ENCODE measurements at regions not wholly inside any gene's neighbourhood (a gene's known extent, or its start where the extent isn't known, plus 50 kb on each side); places are given as distances from the start of the nearest gene placed in this dataset.

- no peaks in the 10 kb centered on the region for H3K27me3 ChIP-seq
- TF ChIP-seq EZH2 (IDR thresholded peaks at IDR 0.05; ENCODE audit: borderline replicate concordance): no peak
- no peak for TF ChIP-seq CTCF (IDR thresholded peaks at IDR 0.05; ENCODE audit: poor library complexity)
These were observed 201.1 kb downstream of the OMA1 start for GRCh38 chr1:58345215-58346035.

DNA sequence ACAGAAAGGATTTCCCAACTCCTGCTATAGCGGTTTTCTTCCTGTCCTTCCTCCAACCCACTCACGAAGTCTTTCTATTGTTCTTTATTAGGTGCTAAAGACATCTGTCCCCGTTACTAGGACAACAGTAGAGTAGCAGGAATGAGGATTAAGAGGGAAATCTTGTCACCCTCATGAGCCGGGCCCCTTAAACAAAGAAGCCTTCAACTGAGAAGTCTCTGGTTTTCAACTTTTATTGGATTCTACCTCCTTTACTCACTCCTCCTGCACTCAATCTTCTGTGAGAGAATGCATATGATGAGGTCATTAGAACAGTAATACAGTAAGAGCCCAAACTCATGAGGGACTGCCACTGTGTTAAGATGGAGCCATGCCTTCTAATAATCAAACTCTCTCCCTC is 206.3 kb downstream of the OMA1 start:
- Histone ChIP-seq H3K4me2 (no peak overlapping the region), H3K4me1 (ENCODE audit: insufficient read depth) (no peaks in the 10 kb centered on the region), H2AFZ (no peak overlapping the region), H4K20me1 (ENCODE audit: insufficient read depth, poor library complexity, severe bottlenecking) (no peaks in the 10 kb centered on the region), H3K27me3 (no peaks in the 10 kb centered on the region), H3K36me3 (replicated peaks; ENCODE audit: insufficient read depth, low read depth) (no peaks in the 10 kb centered on the region), H3K4me3 (no peak overlapping the region), H3K79me2 (no peaks in the 10 kb centered on the region), H3K27ac (no peak overlapping the region), H3K9me2 (replicated peaks; ENCODE audit: insufficient read depth) (no peaks in the 10 kb centered on the region), H3K9me3 (ENCODE audit: low read depth) (no peaks in the 10 kb centered on the region)
- WGBS (ENCODE audit: low lambda C conversion rate, missing lambda C conversion rate): 19% methylated on average over 4 of the region's 4 CpGs
- TF ChIP-seq CTCF (IDR thresholded peaks at IDR 0.05; ENCODE audit: poor library complexity): no peak
- TF ChIP-seq EZH2phosphoT487 (IDR thresholded peaks at IDR 0.05; ENCODE audit: low read depth, severe bottlenecking, unreplicated experiment): no peak
- no peak for TF ChIP-seq EZH2 (IDR thresholded peaks at IDR 0.05; ENCODE audit: borderline replicate concordance)
- no peak for DNase-seq (ENCODE audit: low spot score)

More at GRCh38 chr1:58345215-58346035, 201.1 kb downstream of the OMA1 start:
- Histone ChIP-seq H3K4me3 (no peak overlapping the region), H2AFZ (no peak overlapping the region), H3K9me3 (ENCODE audit: low read depth) (no peaks in the 10 kb centered on the region), H3K27ac (no peak overlapping the region), H3K36me3 (replicated peaks; ENCODE audit: insufficient read depth, low read depth) (no peaks in the 10 kb centered on the region), H3K9me2 (replicated peaks; ENCODE audit: insufficient read depth) (no peaks in the 10 kb centered on the region), H4K20me1 (ENCODE audit: insufficient read depth, poor library complexity, severe bottlenecking) (no peaks in the 10 kb centered on the region), H3K79me2 (no peaks in the 10 kb centered on the region), H3K4me2 (no peak overlapping the region), H3K4me1 (ENCODE audit: insufficient read depth) (no peaks in the 10 kb centered on the region)
- no peak for DNase-seq (ENCODE audit: low spot score)
- 50% methylated on average over 5 of the region's 5 CpGs for WGBS (ENCODE audit: low lambda C conversion rate, missing lambda C conversion rate)

DNA sequence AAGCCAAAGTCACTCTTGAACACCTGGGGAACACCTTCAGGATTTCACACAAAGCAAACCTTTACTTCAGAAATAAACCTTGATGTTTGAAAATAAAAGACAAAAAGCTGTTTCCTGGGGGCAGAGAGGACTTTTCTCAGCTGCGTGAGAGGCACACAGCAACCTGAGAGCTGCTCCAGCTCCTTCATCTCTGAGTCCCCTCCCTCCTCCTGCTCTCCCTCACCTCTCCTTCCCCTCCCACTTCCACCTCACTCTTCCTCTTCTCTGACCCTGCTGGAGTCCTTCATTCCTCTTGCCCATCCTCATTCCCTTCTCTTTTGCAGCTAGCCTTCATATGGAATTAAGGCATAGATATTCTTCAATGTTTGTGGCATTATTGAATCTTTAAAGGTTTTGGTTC is 208.4 kb downstream of the OMA1 start:
- H4K20me1 ChIP-seq (ENCODE audit: insufficient read depth, poor library complexity, severe bottlenecking): no peaks in the 10 kb centered on the region
- no peaks in the 10 kb centered on the region for H3K27me3 ChIP-seq
- H3K4me2 ChIP-seq: no peak overlapping the region
- H3K9me3 ChIP-seq (ENCODE audit: low read depth): no peaks in the 10 kb centered on the region
- no peaks in the 10 kb centered on the region for H3K79me2 ChIP-seq
- TF ChIP-seq EZH2 (IDR thresholded peaks at IDR 0.05; ENCODE audit: borderline replicate concordance): no peak
- TF ChIP-seq EZH2phosphoT487 (IDR thresholded peaks at IDR 0.05; ENCODE audit: low read depth, severe bottlenecking, unreplicated experiment): no peak
- TF ChIP-seq CTCF (IDR thresholded peaks at IDR 0.05; ENCODE audit: poor library complexity): no peak
- H3K4me3 ChIP-seq: no peak overlapping the region
- whole genome bisulfite sequencing (ENCODE audit: low lambda C conversion rate, missing lambda C conversion rate): 52% methylated on average over 1 of the region's 1 CpG
- no peak overlapping the region for H2AFZ ChIP-seq
- H3K36me3 ChIP-seq (replicated peaks; ENCODE audit: insufficient read depth, low read depth): no peaks in the 10 kb centered on the region
- no peaks in the 10 kb centered on the region for H3K9me2 ChIP-seq (replicated peaks; ENCODE audit: insufficient read depth)
- DNase-seq (ENCODE audit: low spot score): no peak
- H3K4me1 ChIP-seq (ENCODE audit: insufficient read depth): no peaks in the 10 kb centered on the region
- H3K27ac ChIP-seq: no peak overlapping the region
